GM23248 (cell line): ENCODE measurements at regions not wholly inside any gene's neighbourhood (a gene's known extent, or its start where the extent isn't known, plus 50 kb on each side); places are given as distances from the start of the nearest gene placed in this dataset.

Source experiments
- EZH2 ChIP-seq: fragments of 200-600 bp; sonication (generic); IDR thresholded peaks from 2 replicates; pipeline ENCODE4 v1.6.1; 2018; ENCODE audit warnings: antibody characterized with exemption, mild to moderate bottlenecking; ENCODE audit not compliant: insufficient read depth, poor library complexity, severe bottlenecking
- EZH2phosphoT487 ChIP-seq: fragments of 200-600 bp; sonication (generic); IDR thresholded peaks from 2 replicates; pipeline ENCODE4 v1.6.1; 2018; ENCODE audit warnings: antibody characterized with exemption, moderate library complexity, mild to moderate bottlenecking, low read depth; ENCODE audit not compliant: insufficient read depth

DNA sequence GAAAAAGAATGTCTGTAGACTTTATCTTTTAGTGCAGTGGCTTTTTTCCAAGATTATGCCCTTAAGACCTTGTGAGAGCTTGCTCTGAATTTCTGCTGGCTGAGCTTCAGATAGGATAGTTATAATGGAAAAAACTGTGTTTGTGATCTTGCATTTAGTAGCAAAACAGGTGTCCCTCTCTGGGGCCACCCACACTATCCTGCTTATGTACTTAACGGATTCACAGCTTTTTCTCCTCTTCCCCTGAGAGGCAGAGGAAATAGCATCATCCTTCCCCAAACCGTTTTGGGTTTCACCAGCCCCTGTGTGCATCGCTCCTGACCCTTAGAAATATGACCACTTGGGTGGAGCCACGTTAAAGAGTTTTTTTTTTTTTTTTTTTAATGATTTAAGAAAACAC lies 101.2 kb downstream of the RAB18 start:
- TF ChIP-seq EZH2phosphoT487 (no peak), EZH2 (no peak)
